ENCODE measurements at regions not wholly inside any gene's neighbourhood (a gene's known extent, or its start where the extent isn't known, plus 50 kb on each side); places are given as distances from the start of the nearest gene placed in this dataset.
"Not testable (repeated sequence)": the region's sequence is repeated elsewhere in the genome, so short reads cannot be mapped to it uniquely, and the experiment has no call there.

GRCh38 chr4:132266374-132266773 is 882.7 kb upstream of the PCDH10 start:
- DNase-seq (ENCODE audit: low read depth, low spot score): no peak

GRCh38 chr4:132267321-132267720 is 881.8 kb upstream of the PCDH10 start:
- no peak for DNase-seq (ENCODE audit: low read depth, low spot score)

GRCh38 chr4:132269303-132269990 is 879.6 kb upstream of the PCDH10 start:
- no peak for DNase-seq (ENCODE audit: low read depth, low spot score)

GRCh38 chr4:132275583-132276121 is 873.4 kb upstream of the PCDH10 start:
- no peak for DNase-seq (ENCODE audit: low read depth, low spot score)

GRCh38 chr4:132276185-132276584 is 872.9 kb upstream of the PCDH10 start:
- DNase-seq (ENCODE audit: low read depth, low spot score): no peak

- no peak for DNase-seq (ENCODE audit: low read depth, low spot score)
Measured at GRCh38 chr4:132276989-132277388, 872.1 kb upstream of the PCDH10 start.

GRCh38 chr4:132281733-132282132 is 867.4 kb upstream of the PCDH10 start:
- DNase-seq (ENCODE audit: low read depth, low spot score): no peak

GRCh38 chr4:132284910-132285426 is 864.1 kb upstream of the PCDH10 start:
- no peak for DNase-seq (ENCODE audit: low read depth, low spot score)

GRCh38 chr4:132297346-132297745 is 851.7 kb upstream of the PCDH10 start:
- DNase-seq (ENCODE audit: low read depth, low spot score): no peak

GRCh38 chr4:132299841-132300240 is 849.3 kb upstream of the PCDH10 start:
- DNase-seq (ENCODE audit: low read depth, low spot score): no peak

GRCh38 chr4:132312521-132312920 is 836.6 kb upstream of the PCDH10 start:
- DNase-seq (ENCODE audit: low read depth, low spot score): no peak

- DNase-seq (ENCODE audit: low read depth, low spot score): no peak
Measured at GRCh38 chr4:132313852-132314251, 835.2 kb upstream of the PCDH10 start.

GRCh38 chr4:132316738-132317137 is 832.4 kb upstream of the PCDH10 start:
- no peak for DNase-seq (ENCODE audit: low read depth, low spot score)

- no peak for DNase-seq (ENCODE audit: low read depth, low spot score)
Measured at GRCh38 chr4:132317923-132318322, 831.2 kb upstream of the PCDH10 start.

GRCh38 chr4:132328761-132329160 is 820.3 kb upstream of the PCDH10 start:
- DNase-seq (ENCODE audit: low read depth, low spot score): no peak

- no peak for DNase-seq (ENCODE audit: low read depth, low spot score)
Measured at GRCh38 chr4:132330994-132331393, 818.1 kb upstream of the PCDH10 start.

- DNase-seq (ENCODE audit: low read depth, low spot score): no peak
Measured at GRCh38 chr4:132332932-132333723, 816.0 kb upstream of the PCDH10 start.

GRCh38 chr4:132333724-132334047 is 815.4 kb upstream of the PCDH10 start:
- no peak for DNase-seq (ENCODE audit: low read depth, low spot score)

- no peak for DNase-seq (ENCODE audit: low read depth, low spot score)
Measured at GRCh38 chr4:132334081-132334480, 815.0 kb upstream of the PCDH10 start.

- DNase-seq (ENCODE audit: low read depth, low spot score): peak; percentile 87
Measured at GRCh38 chr4:132344924-132345828, 803.9 kb upstream of the PCDH10 start.

- DNase-seq (ENCODE audit: low read depth, low spot score): no peak
Measured at GRCh38 chr4:132346016-132346415, 803.1 kb upstream of the PCDH10 start.

GRCh38 chr4:132351606-132352005 is 797.5 kb upstream of the PCDH10 start:
- DNase-seq (ENCODE audit: low read depth, low spot score): not testable (repeated sequence)

Data from ELF-1 (cell line).